IMR-90 (cell line): ENCODE measurements at regions not wholly inside any gene's neighbourhood (a gene's known extent, or its start where the extent isn't known, plus 50 kb on each side); places are given as distances from the start of the nearest gene placed in this dataset.

Experiments
- ATAC-seq: fragments of 200-7000 bp; cut with Tn5 transposase; 2 replicates; pipeline ENCODE4 v1.9.1; 2020; ENCODE audit warnings: low read depth, mild to moderate bottlenecking, moderate library complexity
- BruUV-seq: library from RNA; stranded (reverse); fragments of 400-500 nt; replicated peaks from 2 replicates; lab custom pipeline; 2021; lab: Mats Ljungman, UMichigan
- CTCF ChIA-PET: fragments of 300-600 bp; formaldehyde crosslinking; extraction: SDS; loops from one replicate; lab custom pipeline; 2021; ENCODE audit warnings: antibody characterized with exemption; lab: Yijun Ruan, JAX
- POLR2A ChIA-PET: fragments of 300-600 bp; sonication (Branson Sonifier 250); formaldehyde crosslinking; loops from one replicate; lab custom pipeline; 2022; ENCODE audit warnings: antibody characterized with exemption; ENCODE audit not compliant: unreplicated experiment; lab: Charles Lee
- DNase-seq: peaks from one replicate; pipeline ENCODE4 v3.0.0; 2013
- H2AFZ ChIP-seq: replicated peaks from 2 replicates; pipeline ENCODE3; 2013; ENCODE audit warnings: low read length, mild to moderate bottlenecking; ENCODE audit not compliant: poor library complexity
- H2AK5ac ChIP-seq: 2 replicates; pipeline ENCODE4 v1.6.1; 2013; ENCODE audit warnings: low read depth, low read length, inconsistent platforms
- H2AK9ac ChIP-seq: replicated peaks from 2 replicates; pipeline ENCODE3; 2013; ENCODE audit warnings: mild to moderate bottlenecking, low read depth, low read length, moderate library complexity; ENCODE audit not compliant: poor library complexity
- H2BK120ac ChIP-seq: 2 replicates; pipeline ENCODE4 v1.6.1; 2013; ENCODE audit warnings: low read depth, low read length, inconsistent platforms
- H2BK15ac ChIP-seq: 3 replicates; pipeline ENCODE4 v1.6.1; 2013; ENCODE audit warnings: low read depth, low read length, inconsistent platforms
- H2BK20ac ChIP-seq: 2 replicates; pipeline ENCODE4 v1.6.1; 2013; ENCODE audit warnings: low read depth, mild to moderate bottlenecking, inconsistent platforms, low read length, moderate library complexity
- H2BK5ac ChIP-seq: 2 replicates; pipeline ENCODE4 v1.6.1; 2013; ENCODE audit warnings: mild to moderate bottlenecking, low read depth, low read length, inconsistent platforms; ENCODE audit not compliant: poor library complexity, severe bottlenecking
- H3K14ac ChIP-seq: replicated peaks from 2 replicates; pipeline ENCODE4 v1.6.1; 2013; ENCODE audit warnings: low read depth, low read length, inconsistent platforms
- H3K18ac ChIP-seq: 2 replicates; pipeline ENCODE4 v1.6.1; 2013; ENCODE audit warnings: low read depth, low read length, control low read depth
- H3K23ac ChIP-seq: 2 replicates; pipeline ENCODE4 v1.6.1; 2013; ENCODE audit warnings: low read depth, low read length, inconsistent platforms
- H3K27ac ChIP-seq: 2 replicates; pipeline ENCODE4 v1.5.1; 2013; ENCODE audit warnings: mild to moderate bottlenecking, control low read depth, low read length; ENCODE audit not compliant: insufficient read depth
- H3K27me3 ChIP-seq: 2 replicates; pipeline ENCODE4 v1.6.1; 2013; ENCODE audit warnings: low read length; ENCODE audit not compliant: control insufficient read depth, insufficient read depth
- H3K36me3 ChIP-seq: 2 replicates; pipeline ENCODE4 v1.6.1; 2013; ENCODE audit warnings: low read length, mixed read lengths; ENCODE audit not compliant: control insufficient read depth, insufficient read depth
- H3K4ac ChIP-seq: 2 replicates; pipeline ENCODE4 v1.6.1; 2013; ENCODE audit warnings: low read depth, low read length, inconsistent platforms
- H3K4me1 ChIP-seq: 2 replicates; pipeline ENCODE4 v1.6.1; 2013; ENCODE audit warnings: low read length, mixed read lengths; ENCODE audit not compliant: control insufficient read depth, insufficient read depth
- H3K4me2 ChIP-seq: 2 replicates; pipeline ENCODE4 v1.6.1; 2013; ENCODE audit warnings: low read depth, mild to moderate bottlenecking, control low read depth, low read length, moderate library complexity
- H3K4me3 ChIP-seq: 2 replicates; pipeline ENCODE4 v1.5.1; 2013; ENCODE audit warnings: low read depth, mild to moderate bottlenecking, control low read depth, low read length, moderate library complexity; ENCODE audit not compliant: insufficient read depth
- H3K56ac ChIP-seq: 2 replicates; pipeline ENCODE4 v1.6.1; 2013; ENCODE audit warnings: low read length, inconsistent platforms; ENCODE audit not compliant: insufficient read depth; ENCODE audit errors: extremely low read depth
- H3K79me1 ChIP-seq, 2 experiments: 2 replicates each; pipeline ENCODE4 v1.6.1; 2013; ENCODE audit warnings: low read length in 2 of 2, inconsistent platforms in 1 of 2, low read depth in 1 of 2
- H3K9ac ChIP-seq: 2 replicates; pipeline ENCODE4 v1.6.1; 2013; ENCODE audit warnings: low read depth, low read length, control low read depth
- H3K9me1 ChIP-seq: 2 replicates; pipeline ENCODE4 v1.6.1; 2013; ENCODE audit warnings: low read length, inconsistent platforms; ENCODE audit not compliant: insufficient read depth
- H3K9me3 ChIP-seq: 2 replicates; pipeline ENCODE4 v1.6.1; 2013; ENCODE audit warnings: low read length; ENCODE audit not compliant: control insufficient read depth, insufficient read depth
- H4K20me1 ChIP-seq: 2 replicates; pipeline ENCODE4 v1.6.1; 2013; ENCODE audit warnings: low read length, inconsistent platforms; ENCODE audit not compliant: insufficient read depth
- H4K5ac ChIP-seq: 2 replicates; pipeline ENCODE4 v1.6.1; 2013; ENCODE audit warnings: mild to moderate bottlenecking, low read depth, low read length, control low read depth
- H4K8ac ChIP-seq, 2 experiments: 2 replicates each; pipeline ENCODE4 v1.6.1; 2013; ENCODE audit warnings: low read depth in 2 of 2, low read length in 2 of 2, control low read depth in 1 of 2, inconsistent platforms in 1 of 2
- H4K91ac ChIP-seq: 2 replicates; pipeline ENCODE4 v1.6.1; 2013; ENCODE audit warnings: low read depth, low read length, inconsistent platforms; ENCODE audit not compliant: insufficient read depth
- BHLHE40 ChIP-seq: fragments of 150-350 bp; IDR thresholded peaks from 2 replicates; pipeline ENCODE4 v1.6.1; 2016; ENCODE audit warnings: mild to moderate bottlenecking, low read depth, low read length
- CHD1 ChIP-seq: IDR thresholded peaks from 2 replicates; pipeline ENCODE4 v1.6.1; 2012; ENCODE audit warnings: low read depth, low read length, improper control_type of control experiment
- MAFK ChIP-seq: IDR thresholded peaks from 2 replicates; pipeline ENCODE4 v1.6.1; 2012; ENCODE audit warnings: low read depth, low read length, improper control_type of control experiment
- MAZ ChIP-seq: IDR thresholded peaks from 2 replicates; pipeline ENCODE4 v1.6.1; 2012; ENCODE audit warnings: low read depth, mild to moderate bottlenecking, low read length, improper control_type of control experiment, moderate library complexity, borderline replicate concordance
- POLR2A ChIP-seq: IDR thresholded peaks from 2 replicates; pipeline ENCODE4 v1.6.1; 2012; ENCODE audit warnings: mild to moderate bottlenecking, low read depth, low read length
- RCOR1 ChIP-seq: IDR thresholded peaks from 2 replicates; pipeline ENCODE4 v1.6.1; 2012; ENCODE audit warnings: mild to moderate bottlenecking, low read length, improper control_type of control experiment; ENCODE audit not compliant: insufficient replicate concordance
- RFX5 ChIP-seq: IDR thresholded peaks from 2 replicates; pipeline ENCODE4 v1.8.0; 2012; ENCODE audit warnings: low read depth, mild to moderate bottlenecking, low read length, moderate library complexity
- SMC3 ChIP-seq: fragments of 150-350 bp; IDR thresholded peaks from 2 replicates; pipeline ENCODE4 v1.6.1; 2016; ENCODE audit warnings: low read depth, mild to moderate bottlenecking, antibody characterized with exemption, low read length, moderate library complexity
- WGBS, 2 experiments: methylation state at CpG; one replicate each; pipeline versions ENCODE4 v1.1.5 to v1.1.7; 2013; ENCODE audit warnings: missing lambda C conversion rate in 2 of 2; ENCODE audit not compliant: insufficient read length in 1 of 2; ENCODE audit errors: extremely low coverage in 2 of 2; 5-methylcytosine and 5-hydroxymethylcytosine counted together
- dilution Hi-C: fragments of 300-500 bp; cut with HindIII; formaldehyde crosslinking; loops from one replicate; pipeline ENCODE4 v1.14.3; 2018; ENCODE audit warnings: low sequenced_read_pairs; ENCODE audit not compliant: unreplicated experiment
- in situ Hi-C: fragments of 300-500 bp; cut with MboI; formaldehyde crosslinking; loops from 3 replicates; pipeline ENCODE4 v1.14.3; 2019; ENCODE audit warnings: low sequenced_read_pairs, inconsistent platforms, mixed read lengths
- intact Hi-C: fragments of 100-400 bp; cut with micrococcal nuclease; formaldehyde crosslinking; loops from 2 replicates; pipeline ENCODE4 v1.10.0; 2022
- TF ChIP-seq, protein P1 (sequence below): conservative IDR thresholded peaks from 2 replicates; pipeline ENCODE4 v1.5.1; 2012; ENCODE audit warnings: mild to moderate bottlenecking, low read depth, low read length, improper control_type of control experiment
- TF ChIP-seq, protein P2 (sequence below): fragments of 150-350 bp; IDR thresholded peaks from 2 replicates; pipeline ENCODE4 v1.6.1; 2017; ENCODE audit warnings: mild to moderate bottlenecking, antibody characterized with exemption, low read length, low read depth

DNA sequence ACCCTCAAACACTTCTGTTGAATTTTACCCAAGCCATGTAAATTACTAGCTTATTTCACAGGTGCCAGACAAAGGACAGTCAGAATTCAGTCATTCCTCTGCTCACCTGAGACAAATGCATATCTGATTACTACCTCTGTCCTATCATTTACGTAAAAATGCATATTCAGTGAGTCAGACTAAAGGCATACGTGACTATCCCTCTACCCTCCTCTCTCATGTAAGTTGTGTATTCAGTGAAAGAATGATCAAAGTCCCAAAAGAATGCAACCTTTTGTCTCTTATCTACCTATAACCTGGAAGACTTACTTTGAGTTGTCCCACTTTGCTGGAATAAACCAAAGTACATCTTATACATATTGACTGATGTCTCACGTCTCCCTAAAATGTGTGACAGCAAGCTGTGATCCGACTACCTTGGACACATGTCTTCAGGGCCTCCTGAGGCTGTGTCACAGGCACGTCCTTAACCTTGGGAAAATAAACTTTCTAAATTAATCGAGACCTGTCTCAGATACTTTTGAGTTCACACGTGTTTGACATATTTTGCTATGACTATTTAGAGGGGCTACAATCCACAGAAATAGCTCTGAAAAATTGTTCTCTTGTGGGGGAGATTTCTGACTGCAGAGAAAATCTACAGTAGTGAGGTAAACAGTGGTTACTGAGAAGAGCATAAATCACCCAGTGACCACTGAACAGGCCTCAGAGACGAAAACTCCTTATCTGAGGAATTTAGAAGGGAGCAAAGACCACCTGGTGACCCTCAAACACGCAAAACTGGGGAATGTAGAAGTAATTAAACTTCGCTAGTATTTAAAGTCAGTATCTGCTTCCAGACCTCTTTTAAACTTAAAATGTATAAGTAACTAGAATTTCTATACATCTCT is 1575.8 kb downstream of the STIM2 start:
- no peak overlapping the region for H2AFZ ChIP-seq

More for the DNA sequence above, 1575.8 kb downstream of the STIM2 start:
- in situ Hi-C loops (no loop called here), dilution Hi-C loops (no loop called here), intact Hi-C loops (no loop called here)
- Histone ChIP-seq H3K14ac (no peak overlapping the region), H3K9ac (no peak overlapping the region), H3K18ac (no peak overlapping the region), H3K9me1 (no peaks in the 10 kb centered on the region), H3K4me2 (no peak overlapping the region), H2AK9ac (no peak overlapping the region), H4K91ac (no peak overlapping the region), H2AK5ac (no peak overlapping the region), H3K79me1 (no peaks in the 10 kb centered on the region), H4K8ac (no peak overlapping the region), H3K9me3 (no peaks in the 10 kb centered on the region), H3K56ac (no peak overlapping the region), H3K23ac (no peak overlapping the region), H2BK120ac (no peak overlapping the region), H2BK5ac (no peak overlapping the region), H3K27ac (no peak overlapping the region), H3K4me3 (no peak overlapping the region), H4K20me1 (no peaks in the 10 kb centered on the region), H3K4ac (no peak overlapping the region), H4K5ac (0 out of 2 replicates have a peak overlapping the region, but pooled peaks have one; percentile 32), H2BK20ac (no peak overlapping the region), H3K4me1 (peaks cover 3% of the 10 kb centered on the region; the same call in 1 of the 2 replicates), H3K36me3 (no peaks in the 10 kb centered on the region), H3K27me3 (no peaks in the 10 kb centered on the region), H2BK15ac (no peak overlapping the region)
- DNase-seq (peak; percentile 2), ATAC-seq (no peak)
- 30% methylated on average over 2 of the region's 10 CpGs; no CpG with 5 or more reads in 1 of the 2 experiments for WGBS, 2 experiments
- TF ChIP-seq RCOR1 = no peak
- no peak for TF ChIP-seq MAFK
- TF ChIP-seq CHD1 = no peak
- TF ChIP-seq MAZ = no peak
- TF ChIP-seq, protein P1, sequence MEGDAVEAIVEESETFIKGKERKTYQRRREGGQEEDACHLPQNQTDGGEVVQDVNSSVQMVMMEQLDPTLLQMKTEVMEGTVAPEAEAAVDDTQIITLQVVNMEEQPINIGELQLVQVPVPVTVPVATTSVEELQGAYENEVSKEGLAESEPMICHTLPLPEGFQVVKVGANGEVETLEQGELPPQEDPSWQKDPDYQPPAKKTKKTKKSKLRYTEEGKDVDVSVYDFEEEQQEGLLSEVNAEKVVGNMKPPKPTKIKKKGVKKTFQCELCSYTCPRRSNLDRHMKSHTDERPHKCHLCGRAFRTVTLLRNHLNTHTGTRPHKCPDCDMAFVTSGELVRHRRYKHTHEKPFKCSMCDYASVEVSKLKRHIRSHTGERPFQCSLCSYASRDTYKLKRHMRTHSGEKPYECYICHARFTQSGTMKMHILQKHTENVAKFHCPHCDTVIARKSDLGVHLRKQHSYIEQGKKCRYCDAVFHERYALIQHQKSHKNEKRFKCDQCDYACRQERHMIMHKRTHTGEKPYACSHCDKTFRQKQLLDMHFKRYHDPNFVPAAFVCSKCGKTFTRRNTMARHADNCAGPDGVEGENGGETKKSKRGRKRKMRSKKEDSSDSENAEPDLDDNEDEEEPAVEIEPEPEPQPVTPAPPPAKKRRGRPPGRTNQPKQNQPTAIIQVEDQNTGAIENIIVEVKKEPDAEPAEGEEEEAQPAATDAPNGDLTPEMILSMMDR = no peak
- TF ChIP-seq POLR2A = no peak
- no peak for TF ChIP-seq SMC3
- TF ChIP-seq, protein P2, sequence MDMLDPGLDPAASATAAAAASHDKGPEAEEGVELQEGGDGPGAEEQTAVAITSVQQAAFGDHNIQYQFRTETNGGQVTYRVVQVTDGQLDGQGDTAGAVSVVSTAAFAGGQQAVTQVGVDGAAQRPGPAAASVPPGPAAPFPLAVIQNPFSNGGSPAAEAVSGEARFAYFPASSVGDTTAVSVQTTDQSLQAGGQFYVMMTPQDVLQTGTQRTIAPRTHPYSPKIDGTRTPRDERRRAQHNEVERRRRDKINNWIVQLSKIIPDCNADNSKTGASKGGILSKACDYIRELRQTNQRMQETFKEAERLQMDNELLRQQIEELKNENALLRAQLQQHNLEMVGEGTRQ = no peak
- TF ChIP-seq RFX5 = no peak
- TF ChIP-seq BHLHE40 = no peak
- ChIA-PET POLR2A (no interaction called here), CTCF (no interaction called here)
- no TSS peak for BruUV-seq
